GM12892 (cell line): ENCODE measurements at regions not wholly inside any gene's neighbourhood (a gene's known extent, or its start where the extent isn't known, plus 50 kb on each side); places are given as distances from the start of the nearest gene placed in this dataset.
"Not testable (repeated sequence)": the region's sequence is repeated elsewhere in the genome, so short reads cannot be mapped to it uniquely, and the experiment has no call there.

Experiments
- DNase-seq: peaks from one replicate; pipeline ENCODE4 v3.0.0; 2011; ENCODE audit not compliant: insufficient read length
- FAIRE-seq: peaks from 2 replicates; lab custom pipeline; 2011; peaks lifted over from hg19 to GRCh38; lab: Jason Lieb, UNC
- POLR2A ChIP-seq: IDR thresholded peaks from 2 replicates; pipeline ENCODE4 v1.6.1; 2011; ENCODE audit warnings: low read depth, low read length, control low read depth
- POLR2AphosphoS5 ChIP-seq: IDR thresholded peaks from 2 replicates; pipeline ENCODE4 v1.6.1; 2011; ENCODE audit warnings: low read depth, low read length, control low read depth
- TAF1 ChIP-seq: IDR thresholded peaks from 2 replicates; pipeline ENCODE4 v1.6.1; 2011; ENCODE audit warnings: low read depth, mild to moderate bottlenecking, control low read depth, low read length, borderline replicate concordance

DNA sequence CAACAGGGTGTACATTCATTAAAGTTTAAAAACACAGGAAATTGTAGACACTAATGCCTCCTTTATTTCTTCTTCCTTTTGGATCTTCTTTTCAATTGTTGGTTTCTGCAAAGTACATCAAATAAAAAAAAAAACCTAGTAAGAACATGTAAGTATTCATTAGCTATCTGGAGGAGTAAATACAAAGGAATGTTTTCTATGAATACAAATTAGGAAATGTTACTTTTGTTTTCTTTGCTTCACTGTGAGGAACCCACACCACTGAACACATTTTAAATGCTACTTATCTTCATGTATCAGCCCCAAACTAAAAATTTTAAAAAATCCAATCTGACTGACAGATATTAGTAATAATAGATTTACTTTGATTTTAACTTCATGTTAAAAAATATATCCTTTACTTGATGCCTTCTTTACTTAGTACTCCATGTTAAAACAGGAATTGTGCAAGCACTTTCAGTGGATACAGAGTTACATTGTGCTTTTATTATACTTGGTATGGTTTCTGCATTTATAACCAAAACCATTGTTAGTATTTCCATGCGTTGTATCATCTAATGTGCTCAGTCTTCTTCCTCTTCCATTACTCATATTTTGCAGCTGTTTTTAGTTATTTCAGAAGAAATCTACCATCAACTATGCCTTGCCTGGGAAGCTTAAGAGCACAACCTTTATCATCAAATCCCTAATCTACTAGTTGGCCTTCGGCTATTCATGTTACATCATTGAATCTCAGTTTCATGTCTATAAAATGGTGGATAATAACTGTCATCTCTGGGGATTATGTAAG lies 236.9 kb upstream of the DPYD start:
- TF ChIP-seq TAF1 (no peak), POLR2AphosphoS5 (no peak), POLR2A (no peak)
- FAIRE-seq (no peak), DNase-seq (no peak)

DNA sequence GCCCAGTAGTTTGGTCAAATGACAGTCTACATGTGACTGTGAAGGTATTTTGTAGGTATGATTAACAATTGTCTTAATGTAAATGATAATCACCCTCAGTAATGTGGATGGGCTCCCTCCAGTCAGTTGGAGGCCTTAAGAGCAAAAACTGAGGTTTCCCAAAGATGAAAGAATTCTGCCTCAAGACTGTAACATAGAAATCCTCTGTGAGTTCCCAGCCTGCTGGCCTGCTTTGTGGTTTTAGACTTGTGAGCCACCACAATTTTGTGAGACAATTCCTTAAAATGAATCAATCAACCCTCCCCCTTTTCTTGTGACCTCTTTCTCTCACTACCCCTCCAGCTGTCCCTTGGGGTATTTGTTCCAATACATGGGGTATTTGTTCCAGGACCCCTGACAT lies 226.4 kb upstream of the DPYD start:
- no peak for TF ChIP-seq TAF1
- TF ChIP-seq POLR2AphosphoS5, result no peak
- no peak for TF ChIP-seq POLR2A
- DNase-seq (no peak), FAIRE-seq (no peak)

DNA sequence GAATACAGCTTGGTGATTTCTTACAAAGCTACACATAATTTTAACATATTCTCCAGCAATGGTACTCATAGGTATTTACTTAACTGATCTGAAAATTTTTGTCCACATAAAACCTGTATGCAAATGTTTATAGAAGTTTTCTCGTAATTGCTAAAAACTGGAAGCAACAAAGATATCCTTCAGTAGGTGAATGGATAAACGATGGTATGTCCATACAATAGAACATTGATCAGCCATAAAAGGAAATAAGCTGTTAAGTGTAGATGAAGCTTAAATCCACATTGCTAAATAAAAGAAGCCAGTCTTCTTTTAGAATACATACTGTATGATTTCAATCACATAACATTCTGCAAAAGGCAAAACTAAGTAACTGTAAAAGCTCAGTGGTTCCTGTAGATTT lies 224.8 kb upstream of the DPYD start:
- TF ChIP-seq POLR2AphosphoS5, result no peak
- TF ChIP-seq POLR2A, result no peak
- no peak for TF ChIP-seq TAF1
- FAIRE-seq (no peak), DNase-seq (no peak)

DNA sequence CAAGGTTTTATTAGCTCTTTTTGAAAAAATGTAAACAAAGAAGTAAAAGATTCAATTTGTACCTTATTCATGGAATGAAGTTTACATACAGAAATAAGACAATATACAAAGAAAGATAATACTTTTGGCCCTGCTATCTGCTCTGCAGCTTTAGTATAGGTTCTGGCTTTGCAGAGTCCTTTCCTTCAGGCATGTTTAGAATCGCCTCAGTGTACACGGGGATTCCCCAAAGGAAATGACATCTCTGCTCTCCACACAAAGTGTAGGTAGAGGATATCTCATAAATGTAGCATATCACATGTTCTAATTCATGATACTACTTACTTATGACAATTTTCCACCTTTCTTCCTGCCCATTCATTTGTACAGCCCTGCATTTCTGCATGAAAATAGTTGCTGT lies 222.6 kb upstream of the DPYD start:
- FAIRE-seq, result no peak
- DNase-seq, result no peak
- TF ChIP-seq POLR2A (no peak), POLR2AphosphoS5 (no peak), TAF1 (no peak)

GRCh38 chr1:98133131-98133530 lies 212.3 kb upstream of the DPYD start:
- DNase-seq (no peak), FAIRE-seq (no peak)
- no peak for TF ChIP-seq POLR2AphosphoS5
- no peak for TF ChIP-seq POLR2A
- TF ChIP-seq TAF1, result no peak

- DNase-seq, result no peak
- FAIRE-seq, result no peak
- no peak for TF ChIP-seq POLR2AphosphoS5
Observed at GRCh38 chr1:98130408-98130807, 209.6 kb upstream of the DPYD start.

GRCh38 chr1:98129491-98129890 lies 208.7 kb upstream of the DPYD start:
- FAIRE-seq (no peak), DNase-seq (no peak)
- no peak for TF ChIP-seq TAF1
- TF ChIP-seq POLR2A, result no peak
- TF ChIP-seq POLR2AphosphoS5, result no peak

- TF ChIP-seq POLR2AphosphoS5 (no peak), POLR2A (no peak), TAF1 (no peak)
- FAIRE-seq, result no peak
- no peak for DNase-seq
Observed at GRCh38 chr1:98126740-98127139, 205.9 kb upstream of the DPYD start.

DNA sequence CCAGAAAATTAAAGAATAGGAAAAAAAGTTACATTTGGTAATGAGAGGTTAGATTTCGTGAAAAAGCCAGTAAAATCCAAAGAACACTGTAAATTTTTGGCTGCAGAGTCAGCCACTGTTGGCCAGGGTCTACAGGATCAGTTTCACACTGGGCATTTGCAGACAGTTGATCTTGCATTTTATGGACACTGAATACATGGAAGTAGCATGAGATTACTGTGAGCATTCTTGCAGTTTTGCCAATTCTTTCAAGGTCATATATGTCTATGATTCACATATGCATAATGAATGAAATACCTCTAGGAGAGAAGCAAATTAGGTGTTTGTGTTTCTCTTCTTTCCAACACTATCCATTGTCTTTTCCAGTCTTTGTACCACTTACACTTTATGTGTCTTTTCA lies 200.8 kb upstream of the DPYD start:
- FAIRE-seq (no peak), DNase-seq (no peak)

DNA sequence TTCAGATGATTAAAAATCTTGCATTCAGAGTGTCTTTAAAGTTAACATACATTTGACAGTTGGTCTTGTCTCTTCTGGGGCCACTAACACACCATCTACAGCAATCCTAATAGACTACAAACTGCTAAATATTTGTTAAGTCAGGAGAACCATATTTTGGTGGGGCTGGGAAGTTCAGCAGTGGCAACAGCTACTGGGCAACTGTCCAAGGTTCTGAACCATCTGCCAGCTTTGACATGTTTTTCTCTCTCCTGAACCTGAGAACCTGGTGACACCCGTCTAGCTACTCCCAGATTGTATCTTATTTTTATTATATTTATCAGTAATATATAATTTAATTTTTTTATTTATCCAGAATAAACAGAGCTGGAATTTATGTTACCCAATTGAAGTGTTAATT lies 199.0 kb upstream of the DPYD start:
- DNase-seq, result no peak
- no peak for FAIRE-seq
- TF ChIP-seq TAF1 (no peak), POLR2A (no peak), POLR2AphosphoS5 (no peak)

More for the DNA sequence above, 200.8 kb upstream of the DPYD start:
- TF ChIP-seq TAF1, result no peak

GRCh38 chr1:98113811-98114210 lies 193.0 kb upstream of the DPYD start:
- no peak for FAIRE-seq
- TF ChIP-seq POLR2AphosphoS5 (no peak), TAF1 (no peak), POLR2A (no peak)

GRCh38 chr1:98112626-98113025 lies 191.8 kb upstream of the DPYD start:
- TF ChIP-seq TAF1 (no peak), POLR2A (no peak), POLR2AphosphoS5 (no peak)
- DNase-seq (no peak), FAIRE-seq (no peak)

More at GRCh38 chr1:98113811-98114210, 193.0 kb upstream of the DPYD start:
- no peak for DNase-seq

DNA sequence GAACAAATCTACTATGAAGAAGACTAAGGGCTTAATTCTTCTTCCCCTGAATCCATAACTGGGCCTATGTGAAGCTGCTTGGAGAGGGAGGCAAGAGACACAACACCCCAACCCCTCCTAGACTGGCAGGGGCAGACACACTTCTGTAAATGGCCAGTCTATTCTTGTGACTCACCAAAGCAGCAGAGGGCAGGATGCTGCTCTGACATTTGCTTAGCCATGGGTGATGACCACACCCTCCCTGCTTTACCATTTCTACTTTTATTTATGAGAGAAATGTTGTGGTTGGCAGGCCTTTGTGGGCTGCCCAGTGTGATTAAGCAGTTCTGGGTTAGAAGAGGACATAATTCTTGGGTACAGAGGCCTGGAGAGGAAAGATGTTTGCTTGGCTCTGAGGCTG lies 189.8 kb upstream of the DPYD start:
- DNase-seq, result no peak
- TF ChIP-seq POLR2A (no peak), TAF1 (no peak), POLR2AphosphoS5 (no peak)
- FAIRE-seq, result no peak

DNA sequence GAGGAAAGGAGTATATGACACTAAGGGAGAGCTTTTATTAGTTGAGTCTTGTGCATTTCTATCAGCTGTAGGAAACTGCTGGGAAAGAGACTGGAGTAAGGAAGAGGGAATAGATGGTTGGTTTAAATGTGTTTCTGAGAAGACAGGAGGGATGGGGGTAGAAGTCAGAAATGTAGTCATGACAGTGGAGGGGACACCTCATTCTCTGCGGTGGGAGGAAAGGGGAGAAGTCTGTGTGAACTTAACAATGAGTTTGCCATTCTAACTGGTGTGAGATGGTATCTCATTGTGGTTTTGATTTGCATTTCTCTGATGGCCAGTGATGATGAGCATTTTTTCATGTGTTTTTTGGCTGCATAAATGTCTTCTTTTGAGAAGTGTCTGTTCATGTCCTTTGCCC lies 187.5 kb upstream of the DPYD start:
- not testable (repeated sequence) for FAIRE-seq, DNase-seq
